OCI-LY7 (cell line): ENCODE measurements at regions not wholly inside any gene's neighbourhood (a gene's known extent, or its start where the extent isn't known, plus 50 kb on each side); places are given as distances from the start of the nearest gene placed in this dataset.

ENCODE experiments used
- BruUV-seq: library from RNA; stranded (reverse); fragments of 400-500 nt; replicated peaks from 2 replicates; lab custom pipeline; 2021; lab: Mats Ljungman, UMichigan
- CTCF ChIA-PET: fragments of 300-600 bp; sonication (Branson Sonifier 250); formaldehyde crosslinking; loops from one replicate; lab custom pipeline; 2022; ENCODE audit warnings: antibody characterized with exemption; ENCODE audit not compliant: unreplicated experiment; lab: Charles Lee
- POLR2A ChIA-PET: fragments of 300-600 bp; sonication (Branson Sonifier 250); formaldehyde crosslinking; loops from one replicate; lab custom pipeline; 2022; ENCODE audit warnings: antibody characterized with exemption; lab: Charles Lee
- DNase-seq: peaks from one replicate; pipeline ENCODE4 v3.0.0-alpha.2; 2015; ENCODE audit warnings: low spot score
- H2AFZ ChIP-seq: fragments of 200-600 bp; sonication (generic), shearing (Covaris generic); 2 replicates; pipeline ENCODE4 v1.6.1; 2014; ENCODE audit warnings: mild to moderate bottlenecking, antibody characterized with exemption, low read length, moderate library complexity
- H3K27ac ChIP-seq: fragments of 200-600 bp; sonication (generic); 2 replicates; pipeline ENCODE4 v1.5.1; 2014; ENCODE audit warnings: mixed run types, low read depth, mild to moderate bottlenecking, moderate library complexity, low read length, inconsistent platforms; ENCODE audit not compliant: poor library complexity, severe bottlenecking
- H3K36me3 ChIP-seq: fragments of 200-600 bp; sonication (generic); 2 replicates; pipeline ENCODE4 v1.6.1; 2014; ENCODE audit warnings: mild to moderate bottlenecking, antibody characterized with exemption, low read length, moderate library complexity, mixed read lengths; ENCODE audit not compliant: insufficient read depth
- H3K4me1 ChIP-seq: fragments of 200-600 bp; sonication (generic); 2 replicates; pipeline ENCODE4 v1.5.1; 2014; ENCODE audit warnings: mild to moderate bottlenecking, low read length; ENCODE audit not compliant: insufficient read depth, poor library complexity, severe bottlenecking
- H3K4me2 ChIP-seq: fragments of 200-600 bp; sonication (generic); 2 replicates; pipeline ENCODE4 v1.6.1; 2014; ENCODE audit warnings: mild to moderate bottlenecking, low read length
- H3K4me3 ChIP-seq: fragments of 200-600 bp; sonication (generic); 2 replicates; pipeline ENCODE4 v1.5.1; 2014; ENCODE audit warnings: mild to moderate bottlenecking, low read depth, low read length; ENCODE audit not compliant: poor library complexity, severe bottlenecking
- H3K79me2 ChIP-seq: fragments of 200-600 bp; sonication (generic); 2 replicates; pipeline ENCODE4 v1.6.1; 2016; ENCODE audit warnings: low read depth, mild to moderate bottlenecking, low read length, moderate library complexity, mixed read lengths; ENCODE audit not compliant: insufficient read depth
- H3K9me2 ChIP-seq: fragments of 200-600 bp; sonication (generic); 2 replicates; pipeline ENCODE4 v1.6.1; 2016; ENCODE audit warnings: mild to moderate bottlenecking, low read length, mixed read lengths; ENCODE audit not compliant: insufficient read depth
- H3K9me3 ChIP-seq: fragments of 200-600 bp; sonication (generic); 2 replicates; pipeline ENCODE4 v1.6.1; 2014; ENCODE audit warnings: mild to moderate bottlenecking, mixed run types, low read length, mixed read lengths
- H4K20me1 ChIP-seq: fragments of 200-600 bp; sonication (generic); 2 replicates; pipeline ENCODE4 v1.6.1; 2014; ENCODE audit warnings: mild to moderate bottlenecking, antibody characterized with exemption, low read length, moderate library complexity, mixed read lengths; ENCODE audit not compliant: insufficient read depth
- CTCF ChIP-seq: fragments of 200-600 bp; sonication (generic); conservative IDR thresholded peaks from 2 replicates; pipeline ENCODE4 v1.5.1; 2014; ENCODE audit warnings: mild to moderate bottlenecking, antibody characterized with exemption, low read length, moderate library complexity, mixed read lengths
- EZH2phosphoT487 ChIP-seq: fragments of 200-600 bp; sonication (generic); IDR thresholded peaks from 2 replicates; pipeline ENCODE4 v1.6.1; 2018; ENCODE audit warnings: low read depth, borderline replicate concordance, mild to moderate bottlenecking, mixed run types, antibody characterized with exemption, low read length, moderate library complexity, mixed read lengths
- intact Hi-C: fragments of 100-400 bp; cut with micrococcal nuclease; formaldehyde crosslinking; loops from one replicate; pipeline ENCODE4 v1.10.0; 2022; ENCODE audit not compliant: unreplicated experiment

DNA sequence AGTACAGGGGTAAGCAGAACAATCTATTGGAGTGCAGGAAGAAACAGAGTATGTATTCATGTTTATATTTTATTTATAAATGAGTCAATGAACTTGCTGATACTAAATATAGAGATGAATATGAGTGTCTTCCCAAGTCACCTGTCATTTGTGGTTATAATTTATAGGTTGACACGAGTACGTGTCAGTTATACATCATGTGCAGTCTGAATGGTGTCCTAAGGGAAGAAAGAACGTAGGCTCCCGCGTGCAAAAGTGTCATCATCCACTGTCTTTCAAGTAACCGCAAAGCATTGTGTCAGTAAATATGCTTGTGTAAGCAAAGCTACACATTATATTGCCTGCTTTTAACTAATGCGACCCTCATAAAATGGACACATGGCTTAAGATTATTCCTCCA, 786.1 kb downstream of the KCNJ2 start:
- DNase-seq, result no peak
- intact Hi-C loops, result loop anchor here (10.0 kb wide), 1 partner anchor 61 kb away; no protein-coding TSS in a partner anchor
- H3K4me3 ChIP-seq, result no peak overlapping the region
- H2AFZ ChIP-seq, result no peak overlapping the region
- H3K79me2 ChIP-seq, result no peaks in the 10 kb centered on the region
- ChIA-PET POLR2A (no interaction called here), CTCF (no interaction called here)
- BruUV-seq, result no TSS peak
- H4K20me1 ChIP-seq, result no peaks in the 10 kb centered on the region
- no peaks in the 10 kb centered on the region for H3K4me1 ChIP-seq
- no peak for TF ChIP-seq EZH2phosphoT487
- TF ChIP-seq CTCF, result no peak
- H3K36me3 ChIP-seq, result no peaks in the 10 kb centered on the region
- H3K27ac ChIP-seq, result no peak overlapping the region
- no peaks in the 10 kb centered on the region for H3K9me3 ChIP-seq
- no peaks in the 10 kb centered on the region for H3K9me2 ChIP-seq
- no peak overlapping the region for H3K4me2 ChIP-seq

DNA sequence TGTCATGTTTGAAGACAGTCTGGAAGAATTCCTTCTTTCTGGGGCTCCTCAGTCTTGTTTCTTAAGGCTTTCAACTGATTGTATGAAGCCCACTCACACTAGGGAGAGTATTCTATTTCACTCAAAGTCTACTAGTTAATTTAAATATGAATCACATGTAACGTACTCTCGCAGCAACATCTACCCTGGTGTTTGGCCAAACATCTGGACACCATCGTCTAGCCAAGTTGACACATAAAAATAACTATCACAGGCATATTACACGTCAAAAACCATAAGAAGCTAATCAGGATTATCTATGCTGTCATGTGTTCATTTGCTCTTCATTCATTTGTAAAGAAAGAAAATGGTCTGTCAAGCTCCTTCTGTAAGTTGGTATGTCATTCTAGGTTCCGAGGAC, 787.4 kb downstream of the KCNJ2 start:
- DNase-seq, result no peak
- TF ChIP-seq EZH2phosphoT487, result no peak
- TF ChIP-seq CTCF, result no peak
- H3K9me2 ChIP-seq, result no peaks in the 10 kb centered on the region
- no peaks in the 10 kb centered on the region for H3K36me3 ChIP-seq
- no peaks in the 10 kb centered on the region for H3K4me1 ChIP-seq
- no peaks in the 10 kb centered on the region for H3K79me2 ChIP-seq
- intact Hi-C loops, result loop anchor here (10.0 kb wide), 1 partner anchor 62 kb away; no protein-coding TSS in a partner anchor
- no peaks in the 10 kb centered on the region for H4K20me1 ChIP-seq
- POLR2A ChIA-PET, result interaction anchor here (0.6 kb wide), 1 partner anchor 279 kb away, joined by 3 read pairs; no protein-coding TSS in a partner anchor
- CTCF ChIA-PET, result no interaction called here
- H3K27ac ChIP-seq, result no peak overlapping the region
- H3K4me2 ChIP-seq, result no peak overlapping the region
- H3K4me3 ChIP-seq, result no peak overlapping the region
- H3K9me3 ChIP-seq, result no peaks in the 10 kb centered on the region
- BruUV-seq, result no TSS peak
- no peak overlapping the region for H2AFZ ChIP-seq

GRCh38 chr17:70961341-70961740, 792.0 kb downstream of the KCNJ2 start:
- Histone ChIP-seq H3K79me2 (no peaks in the 10 kb centered on the region), H3K36me3 (no peaks in the 10 kb centered on the region), H3K4me1 (no peaks in the 10 kb centered on the region), H3K9me3 (peaks cover 8% of the 10 kb centered on the region; the same call in 1 of the 2 replicates), H3K4me3 (no peak overlapping the region), H3K27ac (no peak overlapping the region), H4K20me1 (no peaks in the 10 kb centered on the region), H2AFZ (no peak overlapping the region), H3K4me2 (no peak overlapping the region), H3K9me2 (no peaks in the 10 kb centered on the region)
- POLR2A ChIA-PET, result no interaction called here
- DNase-seq, result no peak
- TF ChIP-seq EZH2phosphoT487 (no peak), CTCF (no peak)
- BruUV-seq, result no TSS peak
- intact Hi-C loops, result no loop called here
- CTCF ChIA-PET, result no interaction called here
